GM12878 (cell line): ENCODE measurements at regions not wholly inside any gene's neighbourhood (a gene's known extent, or its start where the extent isn't known, plus 50 kb on each side); places are given as distances from the start of the nearest gene placed in this dataset.

Source experiments
- ATF3 ChIP-seq: IDR thresholded peaks from 2 replicates; pipeline ENCODE4 v1.6.1; 2011; ENCODE audit warnings: low read depth, mild to moderate bottlenecking, low read length, moderate library complexity, borderline replicate concordance; ENCODE audit errors: extremely low read depth
- BCL3 ChIP-seq: IDR thresholded peaks from 2 replicates; pipeline ENCODE4 v1.6.1; 2011; ENCODE audit warnings: borderline replicate concordance, low read depth, mild to moderate bottlenecking, moderate library complexity, low read length; ENCODE audit not compliant: insufficient read depth, poor library complexity, severe bottlenecking
- BRCA1 ChIP-seq: IDR thresholded peaks from 2 replicates; pipeline ENCODE4 v1.6.1; 2011; ENCODE audit warnings: low read depth, low read length, improper control_type of control experiment
- EZH2 ChIP-seq: IDR thresholded peaks from 2 replicates; pipeline ENCODE4 v1.6.1; 2012; ENCODE audit warnings: low read depth, mild to moderate bottlenecking, control low read depth, inconsistent platforms, low read length, borderline replicate concordance; ENCODE audit not compliant: control insufficient read depth
- GABPA ChIP-seq: IDR thresholded peaks from 2 replicates; pipeline ENCODE4 v1.6.1; 2014; ENCODE audit warnings: antibody characterized with exemption, low read depth, mild to moderate bottlenecking, inconsistent platforms
- NFXL1 ChIP-seq: fragments of 450-650 bp; IDR thresholded peaks from 2 replicates; pipeline ENCODE4 v1.6.1; 2017; ENCODE audit warnings: antibody characterized with exemption, mild to moderate bottlenecking, borderline replicate concordance
- USF1 ChIP-seq: IDR thresholded peaks from 2 replicates; pipeline ENCODE4 v1.6.1; 2011; ENCODE audit warnings: borderline replicate concordance, low read depth, mild to moderate bottlenecking, moderate library complexity, mixed read lengths, low read length; ENCODE audit not compliant: insufficient read depth; ENCODE audit errors: extremely low read length
- YY1 ChIP-seq: IDR thresholded peaks from 2 replicates; pipeline ENCODE4 v1.6.1; 2011; ENCODE audit warnings: low read depth, mild to moderate bottlenecking, low read length
- TF ChIP-seq, protein P1 (sequence below): IDR thresholded peaks from 2 replicates; pipeline ENCODE4 v1.6.1; 2012; ENCODE audit warnings: mild to moderate bottlenecking, low read depth, low read length
- TF ChIP-seq, protein P2 (sequence below), 3 experiments: IDR thresholded peaks in 2 of 3; conservative IDR thresholded peaks in 1 of 3; 2 replicates each; pipeline ENCODE4 v1.5.1; 2011; ENCODE audit warnings: low read depth in 3 of 3, low read length in 3 of 3, mild to moderate bottlenecking in 3 of 3, control low read depth in 2 of 3, moderate library complexity in 2 of 3, inconsistent platforms in 1 of 3, mixed read lengths in 1 of 3; ENCODE audit not compliant: control insufficient read depth in 2 of 3, insufficient read depth in 1 of 3; ENCODE audit errors: extremely low read depth in 1 of 3
- TF ChIP-seq, protein P3 (sequence below): fragments of 450-650 bp; IDR thresholded peaks from 2 replicates; pipeline ENCODE4 v1.6.1; 2017; ENCODE audit warnings: mild to moderate bottlenecking
- TF ChIP-seq, protein P4 (sequence below): IDR thresholded peaks from 2 replicates; pipeline ENCODE4 v1.6.1; 2012; ENCODE audit warnings: low read length, inconsistent platforms

DNA sequence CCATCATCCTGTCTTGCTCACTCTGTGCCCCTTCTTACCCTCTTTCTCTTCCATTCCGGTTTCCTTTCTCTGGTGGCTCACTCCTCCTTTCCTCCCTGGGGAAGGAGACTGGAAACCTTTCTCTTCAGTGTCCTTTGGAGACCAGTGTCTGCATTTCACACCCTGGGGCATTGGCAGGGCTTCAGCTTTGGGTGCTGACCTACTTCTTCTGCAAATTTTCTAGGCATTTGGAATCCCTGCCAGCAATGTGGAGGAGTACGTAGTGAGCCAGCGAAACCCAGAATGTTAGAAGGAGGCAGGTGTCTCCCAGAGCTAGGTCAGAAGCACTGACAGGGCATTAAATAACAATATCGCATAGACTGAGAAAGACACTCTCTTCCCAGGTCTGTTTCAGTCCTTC lies 122.2 kb downstream of the SLC28A3 start:
- TF ChIP-seq YY1, result no peak
- TF ChIP-seq BRCA1, result no peak
- TF ChIP-seq, protein P1, sequence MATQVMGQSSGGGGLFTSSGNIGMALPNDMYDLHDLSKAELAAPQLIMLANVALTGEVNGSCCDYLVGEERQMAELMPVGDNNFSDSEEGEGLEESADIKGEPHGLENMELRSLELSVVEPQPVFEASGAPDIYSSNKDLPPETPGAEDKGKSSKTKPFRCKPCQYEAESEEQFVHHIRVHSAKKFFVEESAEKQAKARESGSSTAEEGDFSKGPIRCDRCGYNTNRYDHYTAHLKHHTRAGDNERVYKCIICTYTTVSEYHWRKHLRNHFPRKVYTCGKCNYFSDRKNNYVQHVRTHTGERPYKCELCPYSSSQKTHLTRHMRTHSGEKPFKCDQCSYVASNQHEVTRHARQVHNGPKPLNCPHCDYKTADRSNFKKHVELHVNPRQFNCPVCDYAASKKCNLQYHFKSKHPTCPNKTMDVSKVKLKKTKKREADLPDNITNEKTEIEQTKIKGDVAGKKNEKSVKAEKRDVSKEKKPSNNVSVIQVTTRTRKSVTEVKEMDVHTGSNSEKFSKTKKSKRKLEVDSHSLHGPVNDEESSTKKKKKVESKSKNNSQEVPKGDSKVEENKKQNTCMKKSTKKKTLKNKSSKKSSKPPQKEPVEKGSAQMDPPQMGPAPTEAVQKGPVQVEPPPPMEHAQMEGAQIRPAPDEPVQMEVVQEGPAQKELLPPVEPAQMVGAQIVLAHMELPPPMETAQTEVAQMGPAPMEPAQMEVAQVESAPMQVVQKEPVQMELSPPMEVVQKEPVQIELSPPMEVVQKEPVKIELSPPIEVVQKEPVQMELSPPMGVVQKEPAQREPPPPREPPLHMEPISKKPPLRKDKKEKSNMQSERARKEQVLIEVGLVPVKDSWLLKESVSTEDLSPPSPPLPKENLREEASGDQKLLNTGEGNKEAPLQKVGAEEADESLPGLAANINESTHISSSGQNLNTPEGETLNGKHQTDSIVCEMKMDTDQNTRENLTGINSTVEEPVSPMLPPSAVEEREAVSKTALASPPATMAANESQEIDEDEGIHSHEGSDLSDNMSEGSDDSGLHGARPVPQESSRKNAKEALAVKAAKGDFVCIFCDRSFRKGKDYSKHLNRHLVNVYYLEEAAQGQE, result no peak
- TF ChIP-seq, protein P2, sequence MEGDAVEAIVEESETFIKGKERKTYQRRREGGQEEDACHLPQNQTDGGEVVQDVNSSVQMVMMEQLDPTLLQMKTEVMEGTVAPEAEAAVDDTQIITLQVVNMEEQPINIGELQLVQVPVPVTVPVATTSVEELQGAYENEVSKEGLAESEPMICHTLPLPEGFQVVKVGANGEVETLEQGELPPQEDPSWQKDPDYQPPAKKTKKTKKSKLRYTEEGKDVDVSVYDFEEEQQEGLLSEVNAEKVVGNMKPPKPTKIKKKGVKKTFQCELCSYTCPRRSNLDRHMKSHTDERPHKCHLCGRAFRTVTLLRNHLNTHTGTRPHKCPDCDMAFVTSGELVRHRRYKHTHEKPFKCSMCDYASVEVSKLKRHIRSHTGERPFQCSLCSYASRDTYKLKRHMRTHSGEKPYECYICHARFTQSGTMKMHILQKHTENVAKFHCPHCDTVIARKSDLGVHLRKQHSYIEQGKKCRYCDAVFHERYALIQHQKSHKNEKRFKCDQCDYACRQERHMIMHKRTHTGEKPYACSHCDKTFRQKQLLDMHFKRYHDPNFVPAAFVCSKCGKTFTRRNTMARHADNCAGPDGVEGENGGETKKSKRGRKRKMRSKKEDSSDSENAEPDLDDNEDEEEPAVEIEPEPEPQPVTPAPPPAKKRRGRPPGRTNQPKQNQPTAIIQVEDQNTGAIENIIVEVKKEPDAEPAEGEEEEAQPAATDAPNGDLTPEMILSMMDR (IDR thresholded peaks at IDR 0.05 in 2 of 3, conservative IDR thresholded peaks at IDR 0.05 in 1 of 3; ENCODE audit: control insufficient read depth in 2 of 3, extremely low read depth in 1 of 3, insufficient read depth in 1 of 3, low read depth in 3 of 3, low read length in 3 of 3), result no peak
- no peak for TF ChIP-seq EZH2
- TF ChIP-seq NFXL1, result no peak
- TF ChIP-seq GABPA, result no peak
- TF ChIP-seq BCL3, result no peak
- no peak for TF ChIP-seq ATF3
- TF ChIP-seq, protein P3, sequence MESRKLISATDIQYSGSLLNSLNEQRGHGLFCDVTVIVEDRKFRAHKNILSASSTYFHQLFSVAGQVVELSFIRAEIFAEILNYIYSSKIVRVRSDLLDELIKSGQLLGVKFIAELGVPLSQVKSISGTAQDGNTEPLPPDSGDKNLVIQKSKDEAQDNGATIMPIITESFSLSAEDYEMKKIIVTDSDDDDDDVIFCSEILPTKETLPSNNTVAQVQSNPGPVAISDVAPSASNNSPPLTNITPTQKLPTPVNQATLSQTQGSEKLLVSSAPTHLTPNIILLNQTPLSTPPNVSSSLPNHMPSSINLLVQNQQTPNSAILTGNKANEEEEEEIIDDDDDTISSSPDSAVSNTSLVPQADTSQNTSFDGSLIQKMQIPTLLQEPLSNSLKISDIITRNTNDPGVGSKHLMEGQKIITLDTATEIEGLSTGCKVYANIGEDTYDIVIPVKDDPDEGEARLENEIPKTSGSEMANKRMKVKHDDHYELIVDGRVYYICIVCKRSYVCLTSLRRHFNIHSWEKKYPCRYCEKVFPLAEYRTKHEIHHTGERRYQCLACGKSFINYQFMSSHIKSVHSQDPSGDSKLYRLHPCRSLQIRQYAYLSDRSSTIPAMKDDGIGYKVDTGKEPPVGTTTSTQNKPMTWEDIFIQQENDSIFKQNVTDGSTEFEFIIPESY, result no peak
- TF ChIP-seq, protein P4, sequence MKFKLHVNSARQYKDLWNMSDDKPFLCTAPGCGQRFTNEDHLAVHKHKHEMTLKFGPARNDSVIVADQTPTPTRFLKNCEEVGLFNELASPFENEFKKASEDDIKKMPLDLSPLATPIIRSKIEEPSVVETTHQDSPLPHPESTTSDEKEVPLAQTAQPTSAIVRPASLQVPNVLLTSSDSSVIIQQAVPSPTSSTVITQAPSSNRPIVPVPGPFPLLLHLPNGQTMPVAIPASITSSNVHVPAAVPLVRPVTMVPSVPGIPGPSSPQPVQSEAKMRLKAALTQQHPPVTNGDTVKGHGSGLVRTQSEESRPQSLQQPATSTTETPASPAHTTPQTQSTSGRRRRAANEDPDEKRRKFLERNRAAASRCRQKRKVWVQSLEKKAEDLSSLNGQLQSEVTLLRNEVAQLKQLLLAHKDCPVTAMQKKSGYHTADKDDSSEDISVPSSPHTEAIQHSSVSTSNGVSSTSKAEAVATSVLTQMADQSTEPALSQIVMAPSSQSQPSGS, result no peak
- no peak for TF ChIP-seq USF1
